ENCODE measurements at regions not wholly inside any gene's neighbourhood (a gene's known extent, or its start where the extent isn't known, plus 50 kb on each side); places are given as distances from the start of the nearest gene placed in this dataset.

GRCh38 chr5:62681117-62681850 lies 102.7 kb downstream of the LRRC70 start:
- TF ChIP-seq CTCF (IDR thresholded peaks at IDR 0.05) (no peak), POLR2A (IDR thresholded peaks at IDR 0.05) (no peak)

All from lower leg skin (tissue), 3 donors.